Astrocyte of the spinal cord (primary cell): ENCODE measurements at regions not wholly inside any gene's neighbourhood (a gene's known extent, or its start where the extent isn't known, plus 50 kb on each side); places are given as distances from the start of the nearest gene placed in this dataset.
"Not testable (repeated sequence)": the region's sequence is repeated elsewhere in the genome, so short reads cannot be mapped to it uniquely, and the experiment has no call there.

Experiments used
- DNase-seq: peaks from one replicate; pipeline ENCODE4 v3.0.0; 2011; ENCODE audit warnings: low read depth, low spot score
- H3K4me3 ChIP-seq: 2 replicates; pipeline ENCODE4 v1.5.1; 2011; ENCODE audit warnings: low read depth, mild to moderate bottlenecking, low read length, moderate library complexity
- CTCF ChIP-seq: IDR thresholded peaks from 2 replicates; pipeline ENCODE4 v1.5.1; 2012; ENCODE audit warnings: low read depth, mild to moderate bottlenecking, low read length, inconsistent platforms
- in situ Hi-C: cut with HindIII; loops from 2 replicates; pipeline ENCODE4 v1.10.0; 2017; ENCODE audit warnings: low sequenced_read_pairs

- in situ Hi-C loops: no loop called here
- DNase-seq: no peak
- TF ChIP-seq CTCF: no peak
- H3K4me3 ChIP-seq: no peak overlapping the region
Observed at GRCh38 chr4:153095448-153096204, 108.6 kb upstream of the TRIM2 start.

GRCh38 chr4:153096344-153096743 is 107.9 kb upstream of the TRIM2 start:
- H3K4me3 ChIP-seq: no peak overlapping the region
- no peak for TF ChIP-seq CTCF
- DNase-seq: no peak
- in situ Hi-C loops: no loop called here

- TF ChIP-seq CTCF: no peak
- H3K4me3 ChIP-seq: no peak overlapping the region
- in situ Hi-C loops: no loop called here
- no peak for DNase-seq
Observed at GRCh38 chr4:153098427-153098826, 105.8 kb upstream of the TRIM2 start.

- no peak overlapping the region for H3K4me3 ChIP-seq
- in situ Hi-C loops: no loop called here
- TF ChIP-seq CTCF: no peak
- no peak for DNase-seq
Observed at GRCh38 chr4:153099391-153100140, 104.7 kb upstream of the TRIM2 start.

GRCh38 chr4:153106736-153107135 is 97.5 kb upstream of the TRIM2 start:
- in situ Hi-C loops, DNase-seq: not testable (repeated sequence)

GRCh38 chr4:153107246-153107645 is 97.0 kb upstream of the TRIM2 start:
- no peak for DNase-seq
- in situ Hi-C loops: no loop called here
- no peak for TF ChIP-seq CTCF
- H3K4me3 ChIP-seq: no peak overlapping the region

More at GRCh38 chr4:153106736-153107135, 97.5 kb upstream of the TRIM2 start:
- H3K4me3 ChIP-seq: not testable (repeated sequence)

GRCh38 chr4:153109296-153109849 is 94.9 kb upstream of the TRIM2 start:
- in situ Hi-C loops: no loop called here
- no peak overlapping the region for H3K4me3 ChIP-seq
- TF ChIP-seq CTCF: no peak
- DNase-seq: no peak
